DOHH2 (cell line): ENCODE measurements at regions not wholly inside any gene's neighbourhood (a gene's known extent, or its start where the extent isn't known, plus 50 kb on each side); places are given as distances from the start of the nearest gene placed in this dataset.

Experiments
- CTCF ChIP-seq: fragments of 200-600 bp; sonication (generic); IDR thresholded peaks from one replicate; pipeline ENCODE4 v1.5.1; 2014; ENCODE audit warnings: antibody characterized with exemption, mild to moderate bottlenecking, low read depth, low read length; ENCODE audit not compliant: poor library complexity, severe bottlenecking
- EZH2phosphoT487 ChIP-seq: fragments of 200-600 bp; sonication (generic); IDR thresholded peaks from 2 replicates; pipeline ENCODE4 v1.6.1; 2017; ENCODE audit warnings: borderline replicate concordance, mild to moderate bottlenecking, antibody characterized with exemption, low read length, moderate library complexity, mixed read lengths

- TF ChIP-seq CTCF (no peak), EZH2phosphoT487 (no peak)
These were observed 1176.5 kb downstream of the UQCRFS1 start for GRCh38 chr19:28036486-28036885.
